HG02610 (cell line): ENCODE measurements at regions not wholly inside any gene's neighbourhood (a gene's known extent, or its start where the extent isn't known, plus 50 kb on each side); places are given as distances from the start of the nearest gene placed in this dataset.
"Not testable (repeated sequence)": the region's sequence is repeated elsewhere in the genome, so short reads cannot be mapped to it uniquely, and the experiment has no call there.

Source experiments
- ATAC-seq: cut with Tn5 transposase; IDR thresholded peaks from one replicate; pipeline ENCODE4 v1.9.1; 2021; ENCODE audit warnings: mild to moderate bottlenecking, moderate library complexity; ENCODE audit not compliant: unreplicated experiment

- ATAC-seq = no peak
Observed at GRCh38 chr4:82248903-82249632, 124.7 kb downstream of the HNRNPD start.

DNA sequence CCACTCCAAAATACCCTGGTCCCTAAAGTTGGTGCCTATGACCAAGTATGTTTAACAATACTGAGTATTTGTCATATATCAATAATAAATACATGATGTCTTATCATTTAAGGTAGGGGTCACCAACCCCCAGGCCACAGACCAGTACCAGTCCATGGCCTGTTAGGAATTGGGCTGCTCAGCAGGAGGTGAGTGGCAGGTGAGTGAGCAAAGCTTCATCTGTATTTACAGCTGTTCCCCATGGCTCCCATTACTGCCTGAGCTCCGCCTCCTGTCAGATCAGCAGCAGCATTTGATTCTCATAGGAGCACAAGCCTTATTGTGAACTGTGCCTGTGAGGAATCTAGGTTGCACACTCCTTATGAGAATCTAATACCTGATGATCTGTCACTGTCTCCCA, 126.2 kb downstream of the HNRNPD start:
- no peak for ATAC-seq

DNA sequence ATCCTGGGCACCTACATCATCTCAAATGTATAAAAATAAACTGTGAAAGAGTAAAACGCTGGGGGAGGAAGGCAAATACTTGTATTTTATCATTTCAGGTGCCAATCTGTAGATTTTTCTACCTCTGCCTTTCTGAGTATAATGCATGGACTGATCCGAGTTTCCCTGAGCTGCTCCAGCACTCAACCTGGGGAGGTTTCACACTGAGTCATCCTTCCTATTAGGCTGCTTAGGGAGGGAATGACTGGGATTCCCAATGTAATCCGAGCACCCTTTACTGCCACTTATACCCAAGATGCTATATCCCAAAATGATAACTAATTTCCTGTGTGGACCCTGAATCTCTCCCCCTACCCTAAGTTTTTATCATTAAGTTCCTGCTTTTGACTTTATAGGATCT, 126.6 kb downstream of the HNRNPD start:
- no peak for ATAC-seq

DNA sequence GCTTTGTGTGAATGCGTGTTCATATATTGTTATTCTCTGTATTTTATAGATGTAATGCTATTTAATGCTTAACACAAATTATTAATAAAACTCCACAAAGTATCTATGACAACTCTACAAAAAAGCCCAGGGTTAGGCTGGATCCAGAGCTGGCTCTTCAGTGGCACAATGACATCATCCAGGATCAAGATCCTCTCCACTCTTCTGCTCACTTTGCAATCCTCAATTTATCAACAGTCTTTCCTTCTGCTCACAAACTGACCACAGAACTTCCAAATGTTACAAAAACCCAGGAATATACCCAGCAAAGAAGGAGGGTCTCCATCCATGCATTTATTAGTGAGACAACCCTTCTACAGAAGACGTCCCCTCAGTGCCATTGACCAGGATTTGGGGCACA, 132.3 kb downstream of the HNRNPD start:
- no peak for ATAC-seq

- ATAC-seq = no peak
Observed at GRCh38 chr4:82240410-82240809, 133.4 kb downstream of the HNRNPD start.

GRCh38 chr4:82237142-82237541, 136.6 kb downstream of the HNRNPD start:
- not testable (repeated sequence) for ATAC-seq

DNA sequence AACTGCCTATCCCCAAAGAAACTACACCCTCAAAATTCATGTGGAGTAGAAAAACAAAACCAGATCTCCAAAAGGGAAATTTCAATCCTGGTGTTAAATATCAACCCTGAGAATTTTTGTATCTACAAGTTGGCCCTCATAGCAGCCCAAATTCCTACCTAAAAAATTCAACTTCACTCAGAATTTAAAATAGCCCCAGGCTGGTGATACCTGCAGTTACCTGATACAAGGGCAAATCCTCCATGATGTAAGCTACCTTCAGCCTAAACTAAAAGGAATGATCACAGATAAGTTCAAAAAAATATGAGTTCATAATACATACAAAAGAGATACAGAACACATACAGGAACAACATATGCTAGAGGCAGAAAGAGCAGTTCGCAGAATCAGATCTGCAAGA, 138.4 kb downstream of the HNRNPD start:
- ATAC-seq = no peak

- ATAC-seq = no peak
Observed at GRCh38 chr4:82232891-82233290, 140.9 kb downstream of the HNRNPD start.

DNA sequence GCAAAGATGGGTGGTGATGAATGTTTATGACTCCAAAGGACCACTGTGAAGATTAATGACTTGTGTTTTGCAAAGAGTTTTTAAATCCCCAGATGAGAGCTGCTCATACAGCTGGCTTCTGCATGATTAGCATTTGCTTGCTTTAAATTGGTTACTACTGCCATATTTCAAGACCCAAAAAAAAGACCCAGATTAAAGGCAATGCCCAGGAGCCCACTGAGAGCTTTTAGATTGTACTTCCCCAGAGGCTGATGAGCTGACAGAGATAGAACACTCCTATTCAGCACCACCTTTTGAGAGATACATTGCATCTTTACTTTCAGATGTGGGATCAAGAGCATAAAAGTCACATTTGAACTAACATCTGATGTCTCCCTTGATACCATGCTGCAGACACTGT, 142.0 kb downstream of the HNRNPD start:
- ATAC-seq = no peak

DNA sequence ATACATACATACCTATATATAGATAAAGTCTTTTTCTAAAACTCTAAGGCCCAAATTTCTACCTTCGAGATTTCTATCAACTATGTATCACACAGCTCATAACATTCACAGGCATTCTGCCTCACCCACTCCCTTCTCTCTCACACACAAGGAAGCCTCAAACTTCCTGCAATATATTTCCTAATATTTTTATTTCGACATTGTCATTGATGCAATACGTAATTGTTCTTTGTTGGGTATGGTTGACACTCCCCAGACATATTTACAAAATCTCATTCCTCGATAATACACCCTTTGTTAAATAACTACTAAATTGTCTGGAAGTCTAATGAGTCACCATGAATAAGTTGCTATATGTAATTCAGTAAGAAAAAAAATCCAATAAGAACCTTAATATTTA, 143.5 kb downstream of the HNRNPD start:
- ATAC-seq = no peak

DNA sequence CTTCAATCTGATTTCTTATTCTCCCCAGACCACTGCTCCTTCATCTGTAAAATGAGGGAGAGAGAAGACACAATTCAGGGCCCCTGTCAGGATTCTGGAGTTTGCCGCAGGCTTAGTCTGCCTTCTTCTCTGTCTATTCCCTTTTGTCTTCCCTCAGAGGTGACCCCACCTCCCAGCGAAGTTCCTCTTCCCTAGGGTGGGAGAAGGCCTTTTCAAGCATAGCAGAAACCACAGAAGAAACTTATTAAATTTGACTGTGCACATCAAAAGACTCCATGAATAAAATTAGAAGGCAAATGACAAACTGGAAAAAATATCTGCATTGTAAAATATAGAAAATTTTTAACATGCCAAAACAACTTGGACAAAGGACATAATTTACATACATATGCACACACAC, 148.8 kb downstream of the HNRNPD start:
- no peak for ATAC-seq

GRCh38 chr4:82223715-82224114, 150.1 kb downstream of the HNRNPD start:
- no peak for ATAC-seq

DNA sequence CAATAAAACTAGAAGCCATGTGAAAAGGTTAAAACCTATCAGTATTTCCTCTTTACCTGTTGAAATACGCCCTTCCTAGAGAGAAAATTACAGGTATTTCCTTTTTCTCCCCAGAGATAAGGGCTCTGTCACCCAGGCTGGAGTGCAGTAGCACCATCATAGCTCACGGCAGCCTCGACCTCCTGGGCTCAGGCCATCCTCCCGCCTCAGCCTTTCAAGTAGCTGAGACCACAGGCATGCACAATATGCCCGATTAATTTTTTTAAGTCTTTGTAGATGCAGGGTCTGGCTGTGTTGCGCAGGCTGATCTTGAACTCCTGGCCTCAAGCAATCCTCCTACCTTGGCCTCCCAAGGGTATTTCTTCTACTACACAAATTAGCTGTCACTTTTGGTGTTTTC, 154.4 kb downstream of the HNRNPD start:
- no peak for ATAC-seq

DNA sequence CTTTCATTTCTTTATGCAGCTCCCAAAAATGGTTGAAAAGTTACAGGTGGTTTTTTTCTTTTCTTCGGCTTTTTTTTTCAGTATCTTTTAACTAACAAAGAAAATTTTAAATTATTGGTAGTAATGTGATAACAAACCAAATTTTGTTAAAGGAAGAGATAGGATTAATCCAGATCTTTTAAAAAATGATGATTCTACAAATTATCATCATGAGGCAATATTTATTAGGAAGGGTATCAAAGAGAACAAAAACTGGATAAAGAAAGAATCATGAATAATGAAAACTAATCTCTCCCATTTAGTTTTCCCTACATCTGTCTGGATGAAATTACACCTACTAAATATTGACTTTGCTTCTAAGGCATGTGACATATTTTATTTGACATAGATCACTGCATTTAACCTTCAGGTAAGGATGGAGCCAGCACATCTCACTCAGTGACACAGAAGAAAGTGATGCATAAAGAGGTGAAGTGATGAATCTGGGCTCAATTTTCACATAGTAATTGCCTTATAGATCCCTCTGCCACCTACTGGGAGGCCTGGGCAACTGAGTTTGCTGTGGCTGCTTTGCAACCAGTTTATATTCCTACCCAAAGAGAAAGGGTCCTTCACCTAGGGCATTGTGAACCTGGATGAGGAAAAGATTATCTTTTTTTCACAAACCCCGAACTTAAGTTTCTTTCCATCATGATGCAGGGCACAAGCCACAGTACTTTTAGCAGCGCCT, 155.6 kb downstream of the HNRNPD start:
- no peak for ATAC-seq

DNA sequence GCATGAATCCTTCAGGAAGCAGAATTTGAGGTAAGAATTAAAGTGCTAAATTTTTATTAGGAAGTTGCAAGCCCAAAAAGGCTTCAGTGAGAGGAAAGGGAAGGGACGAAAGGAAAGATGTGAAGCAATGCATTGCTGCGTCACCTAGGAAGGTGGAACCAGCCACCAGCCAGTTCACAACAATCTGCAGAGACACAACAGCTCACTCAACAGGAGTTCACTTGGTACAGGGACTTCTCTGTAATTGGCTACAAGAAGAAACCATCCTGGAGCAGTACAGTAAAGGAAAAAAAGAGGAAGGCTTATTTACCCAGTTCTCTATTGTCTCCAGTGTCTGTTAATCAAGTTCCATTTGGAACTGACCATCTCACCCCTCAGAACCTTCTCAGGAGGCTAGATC, 157.6 kb downstream of the HNRNPD start:
- ATAC-seq = no peak

DNA sequence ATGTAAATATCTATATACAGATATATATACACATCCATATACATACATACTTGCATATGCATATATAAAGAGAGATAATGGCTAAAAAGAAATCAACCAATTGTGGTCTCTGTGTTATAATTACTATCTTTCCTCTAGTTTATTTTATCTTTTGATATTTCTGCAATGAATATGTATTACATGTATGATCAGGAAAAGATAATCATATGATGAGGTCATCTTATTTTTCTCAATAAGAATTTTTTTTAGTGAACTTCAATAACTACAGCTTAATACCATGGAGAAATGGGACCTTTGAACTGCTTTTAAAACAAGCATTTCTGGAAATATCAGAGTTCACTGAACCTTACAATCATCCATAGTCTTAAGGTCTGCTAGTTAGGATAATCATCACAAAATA, 158.0 kb downstream of the HNRNPD start:
- no peak for ATAC-seq

- ATAC-seq = no peak
Observed at GRCh38 chr4:82215039-82215438, 158.8 kb downstream of the HNRNPD start.

DNA sequence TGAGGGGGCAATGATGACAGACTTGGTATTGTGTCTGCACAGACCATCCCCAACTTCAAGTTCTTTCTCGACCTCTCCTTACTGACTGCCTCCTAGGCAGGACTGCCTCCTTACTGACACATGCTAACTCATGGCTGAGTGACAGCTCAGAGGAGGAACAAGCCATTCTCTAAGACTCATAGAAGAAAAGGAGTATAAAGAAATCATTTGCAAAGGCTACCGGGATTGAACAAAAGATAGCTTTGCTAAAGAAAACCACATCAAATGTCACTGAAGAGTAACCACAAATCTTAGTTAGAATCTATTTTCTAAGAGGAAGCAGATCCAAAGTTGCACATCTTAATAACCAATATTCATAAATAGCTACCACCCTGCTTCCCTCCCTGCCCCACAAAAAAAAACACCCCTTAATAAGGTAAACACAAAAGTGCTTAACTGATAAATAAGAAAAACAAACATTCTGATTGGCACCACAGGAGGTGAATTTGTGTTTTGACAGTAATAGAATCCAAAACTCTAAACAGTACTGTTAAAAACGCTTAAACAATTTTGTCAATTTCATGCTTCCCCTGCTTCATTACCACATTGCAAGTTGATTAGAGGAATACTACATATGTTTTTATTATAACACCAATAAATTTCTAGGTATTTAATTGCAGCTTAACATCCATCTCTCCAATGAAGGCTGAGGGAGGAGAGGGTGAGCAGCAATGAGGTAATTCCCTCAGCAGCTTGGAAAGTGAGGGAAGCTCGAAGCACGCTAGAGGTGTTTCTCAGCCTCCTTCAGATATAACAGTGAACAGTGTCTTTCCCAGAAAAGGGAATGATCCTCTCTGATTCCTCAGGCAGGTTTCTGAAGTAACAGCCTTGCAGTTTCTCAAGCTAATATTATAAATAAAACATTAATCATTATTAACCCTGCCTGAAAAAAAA, 160.0 kb downstream of the HNRNPD start:
- ATAC-seq = no peak

DNA sequence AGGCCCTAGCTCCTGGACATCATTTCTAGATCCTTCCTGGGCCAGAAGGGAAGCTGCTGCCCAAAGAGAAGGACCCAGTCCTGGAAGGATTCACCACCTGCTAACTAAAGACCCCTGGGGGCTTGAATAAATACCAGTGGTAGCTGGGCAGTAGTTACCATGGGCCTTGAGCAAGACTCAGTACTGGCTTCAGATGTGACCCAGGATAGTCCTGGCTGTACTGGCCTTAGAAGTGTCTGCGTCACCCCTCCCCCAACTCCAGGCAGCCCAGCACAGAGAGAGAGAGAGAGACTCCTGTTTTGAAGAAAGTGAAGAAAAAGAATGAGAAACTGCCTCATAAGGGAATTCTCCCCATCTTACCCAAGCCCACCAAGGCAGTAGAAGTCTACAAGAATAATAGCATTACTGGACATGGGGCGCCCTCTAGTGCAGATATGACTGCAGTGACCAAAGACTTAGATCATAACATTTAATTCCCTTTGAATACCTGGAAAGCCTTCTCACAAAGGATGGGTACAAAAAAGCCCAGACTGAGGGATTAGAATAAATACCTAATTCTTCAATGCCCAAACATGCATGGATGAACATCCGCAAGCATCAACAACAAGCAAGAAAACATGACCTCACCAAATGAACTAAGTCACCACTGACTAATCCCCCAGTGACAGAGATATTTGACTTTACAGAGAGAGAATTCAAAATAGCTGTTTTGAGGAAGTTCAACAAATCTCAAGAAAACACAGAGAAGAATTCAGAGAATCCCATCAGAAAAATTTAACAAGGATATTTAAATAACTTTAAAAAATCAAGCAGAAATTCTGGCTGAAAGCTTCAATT, 171.8 kb downstream of the HNRNPD start:
- no peak for ATAC-seq

GRCh38 chr4:82201303-82201702, 172.5 kb downstream of the HNRNPD start:
- ATAC-seq = no peak

DNA sequence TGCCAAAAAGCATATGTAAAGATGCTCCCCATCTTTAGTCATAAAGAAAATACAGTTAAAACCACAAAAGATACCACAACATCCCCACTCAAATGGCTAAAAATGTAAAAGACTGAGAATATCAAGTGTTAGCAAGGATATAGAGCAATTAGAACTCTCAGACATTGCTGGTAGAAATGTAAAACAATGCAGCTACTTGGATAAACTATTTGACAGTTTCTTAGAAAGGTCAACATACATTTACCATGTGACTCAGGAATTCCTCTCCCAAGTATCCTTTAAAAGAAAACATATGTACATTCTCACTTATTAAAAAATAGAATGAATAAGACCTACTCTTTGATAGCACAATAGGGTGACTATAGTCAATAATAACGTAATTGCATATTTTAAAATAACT, 173.7 kb downstream of the HNRNPD start:
- no peak for ATAC-seq
